Natural killer cell treated with Interleukin-12 subunit alpha and Interleukin-12 subunit beta and Interleukin-15 and Interleukin-18, amount 100 ng/mL, for 72 hours (primary cell): ENCODE measurements at regions not wholly inside any gene's neighbourhood (a gene's known extent, or its start where the extent isn't known, plus 50 kb on each side); places are given as distances from the start of the nearest gene placed in this dataset.

Source experiments
- ATAC-seq, 2 donors: fragments of 150-1000 bp; cut with Tn5 transposase in 1 of 2; sonication (Bioruptor Pico), chemical (Tn5 transposase) in 1 of 2; 2 replicates each; pipeline ENCODE4 v1.10.0; 2021
- DNase-seq: peaks from one replicate; pipeline ENCODE4 v3.0.0; 2022; ENCODE audit warnings: low spot score
- H3K27ac Mint-ChIP-seq, 2 donors: 1 replicate in 1 of 2; 2 replicates in 1 of 2; pipeline ENCODE4 v1.8.0; 2022; ENCODE audit warnings: mixed read lengths in 2 of 2, mild to moderate bottlenecking in 1 of 2, moderate library complexity in 1 of 2
- H3K27me3 Mint-ChIP-seq, 2 donors: 1 replicate in 1 of 2; 2 replicates in 1 of 2; pipeline ENCODE4 v1.8.0; 2022; ENCODE audit warnings: mixed read lengths in 2 of 2
- H3K36me3 Mint-ChIP-seq: one replicate; pipeline ENCODE4 v1.8.0; 2022; ENCODE audit warnings: mixed read lengths
- H3K4me1 Mint-ChIP-seq, 2 donors: 1 replicate in 1 of 2; 2 replicates in 1 of 2; pipeline ENCODE4 v1.8.0; 2022; ENCODE audit warnings: low read depth in 2 of 2, mixed read lengths in 2 of 2, mild to moderate bottlenecking in 1 of 2
- H3K4me3 Mint-ChIP-seq: one replicate; pipeline ENCODE4 v1.8.0; 2022; ENCODE audit warnings: mixed read lengths
- H3K9me3 Mint-ChIP-seq: 2 replicates; pipeline ENCODE4 v1.8.0; 2022; ENCODE audit warnings: mixed read lengths

- Mint-ChIP-seq H3K36me3 (no peaks in the 10 kb centered on the region), H3K4me1 (no peaks in the 10 kb centered on the region), H3K4me3 (no peak overlapping the region), H3K9me3 (no peaks in the 10 kb centered on the region), H3K27ac (no peak overlapping the region), H3K27me3 (no peaks in the 10 kb centered on the region)
- DNase-seq (no peak), ATAC-seq (no peak)
Observed at GRCh38 chr2:66069937-66070720, 364.8 kb upstream of the MEIS1 start.

GRCh38 chr2:66066032-66066431 is 368.9 kb upstream of the MEIS1 start:
- H3K27me3 Mint-ChIP-seq = peaks cover 0 to 2% of the 10 kb centered on the region in 2 donors
- no peak overlapping the region for H3K27ac Mint-ChIP-seq
- no peaks in the 10 kb centered on the region for H3K9me3 Mint-ChIP-seq
- H3K4me3 Mint-ChIP-seq = no peak overlapping the region
- no peaks in the 10 kb centered on the region for H3K36me3 Mint-ChIP-seq
- H3K4me1 Mint-ChIP-seq = no peaks in the 10 kb centered on the region
- ATAC-seq = no peak
- DNase-seq = no peak

GRCh38 chr2:66059332-66059731 is 375.6 kb upstream of the MEIS1 start:
- no peak for ATAC-seq
- DNase-seq = no peak
- Mint-ChIP-seq H3K27ac (no peak overlapping the region), H3K4me1 (no peaks in the 10 kb centered on the region), H3K4me3 (no peak overlapping the region), H3K27me3 (peaks cover 6 to 8% of the 10 kb centered on the region in 2 donors), H3K9me3 (peaks cover 2% of the 10 kb centered on the region), H3K36me3 (no peaks in the 10 kb centered on the region)

GRCh38 chr2:66058675-66059074 is 376.2 kb upstream of the MEIS1 start:
- Mint-ChIP-seq H3K4me1 (no peaks in the 10 kb centered on the region), H3K4me3 (no peak overlapping the region), H3K36me3 (no peaks in the 10 kb centered on the region), H3K27ac (no peak overlapping the region), H3K9me3 (peaks cover 2% of the 10 kb centered on the region), H3K27me3 (peaks cover 6 to 8% of the 10 kb centered on the region in 2 donors)
- ATAC-seq (no peak), DNase-seq (no peak)

- ATAC-seq (no peak), DNase-seq (no peak)
- Mint-ChIP-seq H3K36me3 (no peaks in the 10 kb centered on the region), H3K27me3 (peaks cover 6 to 8% of the 10 kb centered on the region in 2 donors), H3K9me3 (peaks cover 2% of the 10 kb centered on the region), H3K27ac (no peak overlapping the region), H3K4me1 (no peaks in the 10 kb centered on the region), H3K4me3 (no peak overlapping the region)
Observed at GRCh38 chr2:66057844-66058243, 377.1 kb upstream of the MEIS1 start.

- Mint-ChIP-seq H3K4me3 (no peak overlapping the region), H3K27ac (no peak overlapping the region), H3K27me3 (no peaks in the 10 kb centered on the region), H3K4me1 (no peaks in the 10 kb centered on the region), H3K9me3 (peaks cover 2% of the 10 kb centered on the region), H3K36me3 (no peaks in the 10 kb centered on the region)
- no peak for ATAC-seq
- DNase-seq = no peak
Observed at GRCh38 chr2:66050392-66050791, 384.5 kb upstream of the MEIS1 start.

GRCh38 chr2:66048667-66049066 is 386.3 kb upstream of the MEIS1 start:
- Mint-ChIP-seq H3K27me3 (no peaks in the 10 kb centered on the region), H3K9me3 (no peaks in the 10 kb centered on the region), H3K4me1 (no peaks in the 10 kb centered on the region), H3K36me3 (no peaks in the 10 kb centered on the region), H3K27ac (no peak overlapping the region), H3K4me3 (no peak overlapping the region)
- DNase-seq (no peak), ATAC-seq (no peak)

DNA sequence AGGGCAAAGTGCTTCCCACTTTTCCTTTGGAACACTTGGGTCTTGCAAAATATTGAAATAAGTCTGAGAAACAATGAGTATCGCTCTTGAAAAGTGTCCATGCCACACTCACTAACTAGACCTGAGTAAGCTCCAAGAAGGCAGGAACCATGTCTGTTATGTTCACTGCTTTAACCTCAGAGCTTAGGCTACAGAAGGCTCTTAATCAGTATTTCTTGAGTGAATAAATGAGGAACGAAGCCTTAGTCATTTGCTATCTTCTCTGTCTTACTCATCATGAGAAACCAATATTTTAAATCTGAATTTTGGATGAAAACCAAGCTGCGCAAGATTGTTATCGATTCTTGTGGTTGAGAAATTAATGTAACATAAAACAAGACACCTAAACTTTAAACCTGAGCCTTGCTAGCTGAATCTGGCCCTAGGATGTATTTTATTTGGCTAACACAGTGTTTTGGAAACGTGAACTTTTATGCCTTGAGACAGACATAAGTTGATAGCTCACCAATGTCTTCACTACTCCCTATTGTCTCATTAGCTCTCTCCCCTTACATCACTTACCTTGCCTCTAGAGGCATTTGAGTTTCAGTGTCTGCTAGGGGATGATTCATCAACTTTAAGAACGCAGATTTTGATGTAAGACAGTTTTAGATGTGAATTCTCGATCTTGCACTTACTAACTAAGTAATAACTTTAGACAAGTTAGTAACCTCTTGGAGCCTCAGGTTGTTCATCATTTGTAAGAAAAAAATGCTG is 392.8 kb upstream of the MEIS1 start:
- Mint-ChIP-seq H3K27ac (no peak overlapping the region), H3K4me3 (no peak overlapping the region), H3K4me1 (no peaks in the 10 kb centered on the region), H3K36me3 (no peaks in the 10 kb centered on the region), H3K9me3 (no peaks in the 10 kb centered on the region), H3K27me3 (no peaks in the 10 kb centered on the region)
- ATAC-seq (no peak), DNase-seq (no peak)

- Mint-ChIP-seq H3K4me3 (no peak overlapping the region), H3K4me1 (no peaks in the 10 kb centered on the region), H3K9me3 (no peaks in the 10 kb centered on the region), H3K27me3 (peaks cover 0 to 2% of the 10 kb centered on the region in 2 donors), H3K27ac (no peak overlapping the region), H3K36me3 (no peaks in the 10 kb centered on the region)
- ATAC-seq (no peak), DNase-seq (no peak)
Observed at GRCh38 chr2:66036948-66037347, 398.0 kb upstream of the MEIS1 start.

- Mint-ChIP-seq H3K4me1 (no peaks in the 10 kb centered on the region), H3K4me3 (no peak overlapping the region), H3K36me3 (no peaks in the 10 kb centered on the region), H3K9me3 (no peaks in the 10 kb centered on the region), H3K27ac (no peak overlapping the region), H3K27me3 (peaks cover 2 to 6% of the 10 kb centered on the region in 2 donors)
- ATAC-seq (no peak), DNase-seq (no peak)
Observed at GRCh38 chr2:66034467-66034866, 400.5 kb upstream of the MEIS1 start.

DNA sequence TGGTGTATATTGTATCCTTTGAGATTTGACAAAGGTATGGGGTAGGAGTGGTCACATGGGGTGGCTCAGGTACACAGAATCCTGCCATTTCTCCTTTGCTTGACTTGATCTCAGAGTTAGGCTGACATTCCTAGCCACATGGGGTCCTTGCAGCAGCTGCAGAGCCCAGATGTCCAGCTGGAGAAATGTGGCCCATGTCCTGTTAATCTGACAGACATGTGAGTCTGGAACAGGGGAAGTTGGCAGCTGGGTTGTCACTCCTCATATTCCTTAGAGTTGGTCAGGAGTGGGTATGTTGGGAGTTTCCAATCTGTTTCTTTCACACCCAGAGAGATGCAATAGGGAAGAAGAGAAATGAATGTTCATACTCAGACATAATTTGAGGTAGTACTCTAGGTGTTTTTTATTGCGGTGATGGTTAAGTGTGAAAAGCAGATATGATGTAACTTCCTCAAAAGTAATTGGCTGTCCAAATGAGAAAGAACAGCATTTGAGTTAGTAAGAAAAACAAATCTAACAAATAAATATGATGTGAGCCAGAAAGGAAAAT is 402.6 kb upstream of the MEIS1 start:
- Mint-ChIP-seq H3K4me3 (no peak overlapping the region), H3K27ac (no peak overlapping the region), H3K36me3 (no peaks in the 10 kb centered on the region), H3K4me1 (no peaks in the 10 kb centered on the region), H3K9me3 (no peaks in the 10 kb centered on the region), H3K27me3 (peaks cover 2 to 6% of the 10 kb centered on the region in 2 donors)
- ATAC-seq = no peak
- no peak for DNase-seq

GRCh38 chr2:66031236-66031635 is 403.7 kb upstream of the MEIS1 start:
- Mint-ChIP-seq H3K9me3 (no peaks in the 10 kb centered on the region), H3K4me1 (no peaks in the 10 kb centered on the region), H3K27ac (no peak overlapping the region), H3K27me3 (peaks cover 4 to 6% of the 10 kb centered on the region in 2 donors), H3K4me3 (no peak overlapping the region), H3K36me3 (no peaks in the 10 kb centered on the region)
- no peak for ATAC-seq
- DNase-seq = no peak

DNA sequence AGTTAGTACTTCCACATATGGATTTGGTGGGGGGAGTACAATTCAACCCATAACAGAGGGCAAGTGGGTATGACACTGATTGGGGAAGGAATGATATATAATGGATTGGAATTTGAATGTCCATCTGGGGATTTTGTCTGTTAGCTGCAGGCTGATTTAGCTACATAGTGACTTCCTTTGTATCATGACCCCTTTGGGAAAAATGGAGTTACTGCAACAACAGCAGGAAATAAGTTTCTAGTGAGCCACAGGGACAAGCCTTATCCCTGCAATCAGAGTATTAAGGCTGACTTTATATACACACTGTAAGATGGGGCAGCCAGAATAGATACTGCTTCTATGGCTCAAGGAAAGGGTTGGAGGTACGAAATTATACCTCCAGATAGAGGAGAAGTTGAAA is 404.4 kb upstream of the MEIS1 start:
- ATAC-seq (no peak), DNase-seq (no peak)
- Mint-ChIP-seq H3K27ac (no peak overlapping the region), H3K9me3 (no peaks in the 10 kb centered on the region), H3K4me1 (no peaks in the 10 kb centered on the region), H3K27me3 (peaks cover 4 to 6% of the 10 kb centered on the region in 2 donors), H3K36me3 (no peaks in the 10 kb centered on the region), H3K4me3 (no peak overlapping the region)

- Mint-ChIP-seq H3K27ac (no peak overlapping the region), H3K9me3 (no peaks in the 10 kb centered on the region), H3K4me3 (no peak overlapping the region), H3K4me1 (no peaks in the 10 kb centered on the region), H3K27me3 (peaks cover 0 to 4% of the 10 kb centered on the region in 2 donors), H3K36me3 (no peaks in the 10 kb centered on the region)
- DNase-seq (no peak), ATAC-seq (no peak)
Observed at GRCh38 chr2:66024391-66024790, 410.5 kb upstream of the MEIS1 start.
